ENCODE measurements at regions not wholly inside any gene's neighbourhood (a gene's known extent, or its start where the extent isn't known, plus 50 kb on each side); places are given as distances from the start of the nearest gene placed in this dataset.

- TF ChIP-seq CTCF (conservative IDR thresholded peaks at IDR 0.05 in 1 of 2, IDR thresholded peaks at IDR 0.05 in 1 of 2; ENCODE audit: extremely low read depth in 1 of 2, insufficient read depth in 1 of 2, low read depth in 1 of 2, low read length in 2 of 2) (no peak), EZH2 (IDR thresholded peaks at IDR 0.05; ENCODE audit: borderline replicate concordance, low read length) (no peak)
These were observed 107.2 kb upstream of the WNT4 start for GRCh38 chr1:22249928-22250680.
